ENCODE measurements at regions not wholly inside any gene's neighbourhood (a gene's known extent, or its start where the extent isn't known, plus 50 kb on each side); places are given as distances from the start of the nearest gene placed in this dataset.
A peak's percentile ranks its signal among the peaks of the same experiment; 100 is the strongest.
"Not testable (repeated sequence)": the region's sequence is repeated elsewhere in the genome, so short reads cannot be mapped to it uniquely, and the experiment has no call there.

DNA sequence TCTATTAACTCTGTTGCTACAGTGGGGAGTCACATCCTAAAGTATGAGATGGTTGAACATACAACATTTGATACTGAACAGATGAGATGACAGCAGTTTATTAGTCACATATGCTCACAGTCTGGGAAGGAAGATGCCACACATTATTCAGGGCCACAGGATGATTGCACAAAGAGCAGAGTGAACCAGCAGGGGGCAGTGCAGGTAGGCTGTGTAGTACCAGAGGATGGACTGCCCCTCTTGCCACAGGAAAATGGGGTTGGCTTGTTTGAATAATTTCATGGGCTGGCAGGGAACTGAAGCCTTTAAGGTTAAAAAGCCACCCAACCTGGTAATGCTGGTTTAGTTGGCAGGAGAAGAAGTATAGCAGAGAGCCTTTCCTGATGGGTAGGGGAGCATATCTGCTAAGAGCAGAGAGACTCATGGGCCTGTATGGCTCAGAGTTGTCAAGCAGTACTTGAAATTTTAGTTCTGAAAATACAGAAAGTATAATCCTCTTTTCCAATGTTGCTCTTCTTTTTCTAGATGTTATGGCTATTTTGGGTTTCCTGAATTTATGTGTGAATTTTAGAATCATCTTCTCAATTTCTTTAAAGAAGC, 180.4 kb upstream of the B3GAT1 start:
- DNase-seq (ENCODE audit: low read depth in 4 of 4, low spot score in 3 of 4): no peak

DNA sequence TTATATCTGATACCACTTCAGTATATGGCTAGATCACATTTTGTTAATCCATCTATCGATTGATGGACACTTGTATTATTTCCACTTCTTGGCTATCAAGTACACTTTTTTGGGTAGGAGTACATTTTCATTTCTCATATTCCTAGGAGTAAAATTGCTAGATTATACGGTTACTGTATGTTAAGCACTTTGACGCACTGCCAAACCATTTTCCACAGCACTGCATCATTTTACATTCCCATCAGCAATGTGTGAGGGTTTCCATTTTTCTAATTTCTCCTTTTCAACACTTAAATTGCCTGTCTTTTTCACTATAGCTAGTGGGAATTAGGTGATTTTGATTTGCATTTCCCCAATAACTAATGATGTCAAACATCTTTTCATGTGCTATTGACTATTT, 179.3 kb upstream of the B3GAT1 start:
- no peak for DNase-seq (ENCODE audit: low read depth in 4 of 4, low spot score in 3 of 4)

DNA sequence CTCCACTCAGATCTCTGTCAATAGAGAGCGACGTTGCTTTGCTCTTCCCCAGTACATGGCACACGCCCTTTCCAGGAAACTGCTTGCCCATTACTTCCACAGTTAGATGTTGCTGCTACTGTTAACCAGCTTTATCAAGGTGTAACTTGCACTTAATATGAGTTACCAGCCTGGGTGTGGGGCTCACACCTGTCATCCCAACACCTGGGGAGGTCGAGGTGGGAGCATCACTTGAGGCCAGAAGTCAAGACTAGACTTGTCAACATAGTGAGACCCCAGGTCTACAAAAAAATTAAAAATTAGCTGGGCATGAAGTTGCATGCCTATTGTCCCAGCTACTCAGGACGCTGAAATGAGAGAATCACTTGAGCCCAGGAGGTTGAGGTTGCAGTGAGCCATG, 177.1 kb upstream of the B3GAT1 start:
- DNase-seq (ENCODE audit: low read depth in 4 of 4, low spot score in 3 of 4): no peak

DNA sequence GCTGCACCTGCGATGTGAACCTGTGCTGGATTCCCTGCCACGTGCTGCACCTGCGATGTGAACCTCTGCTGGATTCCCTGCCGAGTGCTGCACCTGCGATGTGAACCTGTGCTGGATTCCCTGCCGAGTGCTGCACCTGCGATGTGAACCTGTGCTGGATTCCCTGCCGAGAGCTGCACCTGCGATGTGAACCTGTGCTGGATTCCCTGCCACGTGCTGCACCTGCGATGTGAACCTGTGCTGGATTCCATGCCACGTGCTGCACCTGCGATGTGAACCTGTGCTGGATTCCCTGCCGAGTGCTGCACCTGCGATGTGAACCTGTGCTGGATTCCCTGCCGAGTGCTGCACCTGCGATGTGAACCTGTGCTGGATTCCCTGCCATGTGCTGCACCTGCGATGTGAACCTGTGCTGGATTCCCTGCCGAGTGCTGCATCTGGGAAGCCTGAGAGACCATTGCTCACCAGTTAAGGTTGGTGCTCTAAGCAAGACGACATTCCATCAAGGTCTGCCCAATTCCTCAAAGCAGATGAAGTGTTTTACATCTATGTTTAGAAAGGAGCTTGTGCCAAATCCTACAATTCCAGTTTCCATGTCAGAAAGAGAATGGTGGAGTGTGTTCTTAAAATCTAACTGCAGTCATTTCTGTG, 176.5 kb upstream of the B3GAT1 start:
- not testable (repeated sequence) for DNase-seq (ENCODE audit: low read depth in 4 of 4, low spot score in 3 of 4)

DNA sequence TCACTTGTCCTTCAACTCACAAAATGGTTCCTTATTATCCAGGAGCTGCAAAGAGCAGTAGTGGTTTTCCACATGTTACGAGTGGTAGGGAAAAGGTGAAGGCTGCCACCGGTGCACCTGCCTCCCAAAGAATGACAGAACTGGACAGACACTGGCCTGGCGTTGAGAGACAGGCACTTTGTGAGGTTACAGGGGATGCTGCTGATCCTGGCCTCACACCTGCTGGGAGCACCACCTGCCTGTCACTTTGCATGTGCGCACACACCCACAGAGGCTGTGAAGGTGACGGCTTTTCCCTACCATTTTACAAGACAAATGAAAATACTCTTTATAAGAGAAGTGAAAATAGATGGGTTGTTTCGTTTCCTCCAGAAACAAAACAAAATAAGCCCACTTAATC, 175.3 kb upstream of the B3GAT1 start:
- no peak for DNase-seq (ENCODE audit: low read depth in 4 of 4, low spot score in 3 of 4)

DNA sequence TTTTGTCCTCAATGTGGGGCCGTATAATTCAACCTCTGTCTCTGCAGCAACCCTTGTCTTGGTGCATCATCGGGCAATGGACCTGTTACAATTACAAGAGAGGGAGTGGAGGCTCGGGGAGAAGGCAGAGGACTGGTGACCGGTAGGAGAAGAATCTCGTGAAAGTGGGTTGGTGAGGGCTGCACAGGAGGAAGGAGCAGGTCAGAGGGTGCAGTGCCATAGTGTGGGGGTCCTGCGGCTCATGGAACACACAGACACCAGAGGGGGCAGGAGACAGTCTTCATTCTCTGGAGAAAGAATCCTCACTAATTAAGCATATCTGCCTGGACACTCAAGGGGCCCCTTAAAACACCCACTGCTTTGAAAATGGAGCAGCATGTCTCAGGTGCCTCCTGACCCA, 174.7 kb upstream of the B3GAT1 start:
- DNase-seq (ENCODE audit: low read depth in 4 of 4, low spot score in 3 of 4): no peak

DNA sequence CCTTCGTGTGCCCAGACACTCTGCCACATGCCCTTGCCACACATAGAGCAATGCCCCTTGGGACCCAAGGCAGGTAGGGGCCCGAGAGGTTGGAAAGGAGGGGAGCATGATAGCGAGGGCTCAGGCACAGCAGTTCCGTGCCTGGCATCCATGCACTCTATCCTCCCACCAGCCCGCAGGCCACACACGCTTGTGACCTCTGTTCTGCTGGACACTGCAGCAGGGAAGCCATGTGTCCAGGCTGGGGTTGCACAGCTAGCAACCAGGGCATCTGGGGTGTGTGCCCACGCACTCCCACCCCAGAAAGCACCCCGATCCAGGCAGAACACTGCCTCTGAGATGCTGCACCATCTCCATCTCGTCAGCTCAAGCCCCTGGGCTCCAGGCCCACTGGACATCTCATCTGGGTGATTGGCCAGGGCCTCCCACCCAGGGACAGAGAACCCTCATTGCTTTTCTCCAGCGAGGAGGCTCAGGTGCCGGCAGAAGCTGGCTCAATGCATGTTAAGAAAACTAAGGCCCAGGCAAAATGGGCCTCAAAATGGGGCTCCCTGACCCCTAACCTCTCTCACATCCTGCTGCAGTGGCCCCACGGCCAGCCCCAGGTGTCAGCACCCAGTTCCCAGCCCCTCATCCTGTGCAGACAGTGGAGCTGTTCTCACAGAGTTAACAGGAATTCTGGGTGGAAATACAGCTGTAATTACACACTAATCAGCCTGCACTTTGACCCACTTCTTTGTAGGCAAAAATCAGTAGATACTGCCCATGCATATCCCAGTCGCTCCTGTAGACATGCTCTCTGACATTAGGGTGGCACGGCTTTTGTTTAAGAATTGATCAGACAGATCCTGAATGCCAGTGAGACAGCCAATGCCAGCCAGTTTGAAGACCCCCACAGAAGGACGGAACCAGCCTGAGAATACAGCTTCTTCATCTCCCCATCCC, 173.9 kb upstream of the B3GAT1 start:
- no peak for DNase-seq (ENCODE audit: low read depth in 4 of 4, low spot score in 3 of 4)

DNA sequence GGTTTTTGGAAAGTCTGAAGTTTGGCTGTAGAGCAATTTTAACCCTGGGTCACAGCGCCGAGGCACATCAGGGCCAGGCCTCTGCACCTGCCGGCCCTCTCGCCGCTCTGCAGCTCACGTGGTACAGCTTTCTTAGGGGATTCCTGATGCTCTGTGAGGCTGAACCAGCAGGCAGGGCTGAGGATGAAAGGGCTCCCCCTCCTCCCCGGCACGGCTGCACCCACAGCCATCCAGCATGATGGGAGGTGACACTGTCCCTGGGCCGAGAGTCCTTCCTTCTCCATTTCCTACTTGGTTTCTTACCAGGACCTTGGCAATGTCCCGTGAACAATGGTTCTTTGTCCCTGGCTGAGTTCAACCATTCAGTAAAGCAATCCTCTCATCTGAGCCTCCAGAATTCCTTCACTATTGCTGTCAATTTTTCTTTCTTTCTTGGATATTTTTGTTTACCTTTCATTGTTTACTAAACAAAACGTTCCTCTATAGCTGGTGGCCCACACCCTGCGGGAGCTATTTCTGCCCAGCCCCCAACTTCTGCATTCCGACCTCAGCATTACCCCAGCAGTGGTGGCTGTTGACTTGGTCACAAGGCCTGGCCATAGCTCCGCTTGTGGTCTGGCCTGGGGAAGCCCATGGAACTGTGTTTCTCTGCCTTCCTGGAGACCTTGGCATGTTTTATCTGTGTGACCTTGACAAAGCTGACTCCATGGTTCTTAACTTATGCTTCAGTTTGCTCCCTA, 172.8 kb upstream of the B3GAT1 start:
- DNase-seq (ENCODE audit: low read depth in 4 of 4, low spot score in 3 of 4): peak in 2 of 4 donors; percentile 40 to 48

DNA sequence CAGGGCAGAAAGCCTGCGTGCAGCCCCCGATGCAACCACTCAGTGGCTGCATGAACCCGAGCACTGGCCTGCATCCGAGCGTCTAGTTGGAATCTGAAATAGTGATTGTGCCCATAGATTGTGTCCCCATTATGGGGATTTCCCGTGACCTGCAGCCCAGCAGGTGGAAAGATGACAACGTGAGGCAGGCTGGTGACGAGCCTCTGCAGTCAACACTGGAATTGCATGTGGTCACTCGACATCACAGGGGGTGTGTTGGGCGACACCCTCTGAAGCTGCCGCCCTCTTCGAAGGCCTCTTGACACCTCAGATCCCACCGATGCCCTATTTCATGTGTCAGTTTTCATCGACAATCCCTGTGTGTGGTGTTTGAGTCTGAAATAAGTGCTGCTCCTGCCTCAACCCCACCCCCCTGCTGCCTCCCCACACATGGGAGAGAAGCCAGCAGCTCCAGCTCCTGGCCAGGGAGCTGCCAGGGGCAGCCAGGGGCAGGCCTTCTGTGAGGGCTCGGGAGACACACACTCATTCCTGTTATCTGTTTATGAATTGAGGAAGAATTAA, 172.0 kb upstream of the B3GAT1 start:
- no peak for DNase-seq (ENCODE audit: low read depth in 4 of 4, low spot score in 3 of 4)

DNA sequence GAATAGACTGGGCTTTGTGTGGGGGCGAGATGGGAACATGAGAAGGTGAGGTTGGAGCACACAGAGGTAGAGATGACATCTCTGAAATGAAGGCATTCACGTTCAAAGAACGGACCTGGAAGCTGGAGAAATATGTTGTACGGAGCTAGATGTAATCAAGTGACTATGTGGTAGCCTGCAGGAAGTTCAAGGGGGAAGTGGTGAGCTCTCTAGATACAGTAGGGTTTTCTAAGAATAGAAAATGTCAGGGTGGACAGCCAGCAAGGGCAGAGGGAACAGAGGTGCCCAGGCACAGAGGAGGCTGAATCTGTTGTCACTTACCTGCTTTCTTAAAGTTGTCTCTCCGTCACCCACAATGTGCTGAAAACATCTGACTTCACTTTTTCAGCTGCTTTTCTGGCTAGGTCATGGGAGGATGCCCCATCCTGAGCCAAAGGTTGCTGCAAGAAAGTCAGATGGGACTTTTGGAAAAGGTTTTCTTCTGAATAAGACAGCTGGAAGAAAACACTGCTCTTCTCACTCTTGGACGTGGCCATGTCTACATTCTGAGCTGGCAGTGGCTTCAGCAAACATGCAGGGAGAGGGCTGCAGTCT, 171.5 kb upstream of the B3GAT1 start:
- DNase-seq (ENCODE audit: low read depth in 4 of 4, low spot score in 3 of 4): no peak

DNA sequence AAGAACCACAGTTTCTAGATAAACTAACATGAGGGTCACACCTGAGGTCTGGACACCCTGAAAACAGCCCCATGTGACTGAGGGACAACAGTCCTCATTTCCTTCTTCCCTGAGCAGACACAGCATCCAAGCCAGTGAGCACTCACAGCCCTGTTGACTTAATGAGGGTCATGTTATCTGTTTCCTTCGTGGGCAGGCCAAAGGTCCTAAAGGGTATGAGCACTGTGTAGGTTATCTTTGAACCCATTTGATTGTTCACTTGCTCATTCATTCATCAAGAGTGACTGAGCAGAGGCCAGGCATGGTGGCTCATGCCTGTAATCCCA, 170.7 kb upstream of the B3GAT1 start:
- no peak for DNase-seq (ENCODE audit: low read depth in 4 of 4, low spot score in 3 of 4)

DNA sequence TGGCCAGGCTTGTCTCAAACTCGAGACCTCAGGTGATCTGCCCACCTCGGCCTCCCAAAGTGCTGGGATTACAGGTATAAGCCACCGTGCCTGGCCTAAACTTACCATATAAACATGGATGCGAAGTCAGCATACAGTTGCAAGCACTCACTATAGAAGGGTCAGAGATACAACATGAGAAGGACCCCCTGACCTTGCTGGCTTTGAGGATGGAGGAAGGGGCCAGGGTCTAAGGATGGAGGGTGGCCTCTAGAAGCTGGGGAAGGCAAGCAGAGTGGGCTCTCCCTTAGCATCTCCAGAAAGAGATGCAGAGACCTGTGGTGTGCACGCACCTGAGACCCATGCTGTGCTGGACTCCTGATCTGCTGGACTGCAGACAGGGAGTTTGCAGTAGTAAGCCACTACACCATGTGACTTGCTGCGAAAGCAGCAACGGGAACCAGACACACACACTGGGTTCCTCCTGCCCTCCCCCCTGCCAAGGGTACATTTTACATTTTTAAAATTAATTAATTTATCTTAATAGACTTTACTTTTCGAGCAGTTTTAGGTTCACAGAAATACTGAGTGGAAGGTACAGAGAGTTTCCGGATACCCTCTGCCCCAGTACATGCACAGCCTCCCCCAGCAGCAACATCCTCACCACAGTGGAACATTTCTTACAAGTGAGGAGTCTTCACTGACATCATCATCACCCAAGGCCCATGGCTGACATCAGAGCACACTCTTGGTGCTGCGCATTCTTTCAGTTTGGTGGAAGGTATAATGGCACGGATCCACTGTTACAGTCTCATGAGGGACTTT, 170.1 kb upstream of the B3GAT1 start:
- DNase-seq (ENCODE audit: low read depth in 4 of 4, low spot score in 3 of 4): no peak

DNA sequence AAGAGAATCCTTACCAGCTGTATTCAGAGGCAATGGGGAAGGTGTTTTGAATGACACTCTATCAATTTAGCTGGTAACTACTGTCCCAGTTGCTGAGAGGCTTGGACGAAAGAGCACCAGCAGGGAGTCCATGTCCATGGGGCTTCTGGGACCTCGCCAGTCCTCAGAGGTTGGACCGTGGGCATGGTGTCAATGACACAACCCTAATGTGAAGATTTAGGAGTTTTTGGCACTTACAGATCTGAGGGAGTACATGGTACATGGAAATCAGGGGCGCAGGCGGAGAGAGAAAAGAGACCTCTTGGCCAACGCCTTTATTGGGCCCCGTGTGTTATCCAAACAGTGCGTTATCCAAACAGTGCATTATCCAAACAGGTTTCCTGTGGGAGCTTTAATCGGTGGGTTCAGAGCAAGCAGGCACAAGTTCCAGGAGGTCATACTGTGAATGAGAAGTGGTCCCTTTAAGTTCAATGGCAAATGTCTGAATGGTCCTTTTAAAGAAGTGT, 169.1 kb upstream of the B3GAT1 start:
- DNase-seq (ENCODE audit: low read depth in 4 of 4, low spot score in 3 of 4): no peak

DNA sequence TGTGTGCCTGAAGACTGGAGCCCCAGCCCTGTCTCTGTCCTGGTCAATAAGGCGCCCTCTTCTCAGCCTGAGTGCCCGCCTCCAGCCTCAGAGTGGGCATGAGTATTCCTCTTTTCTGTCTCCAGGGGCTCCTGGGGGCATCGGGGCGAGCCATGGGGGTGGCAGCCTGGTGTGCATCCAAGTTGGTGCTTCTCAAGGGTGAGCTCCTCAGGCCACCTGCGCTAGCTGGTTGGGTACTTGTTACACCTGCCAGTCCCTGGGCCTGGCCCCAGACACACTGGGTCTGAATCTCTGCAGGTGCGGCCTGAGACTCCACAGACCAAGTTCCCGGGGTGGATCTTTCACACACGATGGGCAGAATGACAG, 168.6 kb upstream of the B3GAT1 start:
- DNase-seq (ENCODE audit: low read depth in 4 of 4, low spot score in 3 of 4): no peak

DNA sequence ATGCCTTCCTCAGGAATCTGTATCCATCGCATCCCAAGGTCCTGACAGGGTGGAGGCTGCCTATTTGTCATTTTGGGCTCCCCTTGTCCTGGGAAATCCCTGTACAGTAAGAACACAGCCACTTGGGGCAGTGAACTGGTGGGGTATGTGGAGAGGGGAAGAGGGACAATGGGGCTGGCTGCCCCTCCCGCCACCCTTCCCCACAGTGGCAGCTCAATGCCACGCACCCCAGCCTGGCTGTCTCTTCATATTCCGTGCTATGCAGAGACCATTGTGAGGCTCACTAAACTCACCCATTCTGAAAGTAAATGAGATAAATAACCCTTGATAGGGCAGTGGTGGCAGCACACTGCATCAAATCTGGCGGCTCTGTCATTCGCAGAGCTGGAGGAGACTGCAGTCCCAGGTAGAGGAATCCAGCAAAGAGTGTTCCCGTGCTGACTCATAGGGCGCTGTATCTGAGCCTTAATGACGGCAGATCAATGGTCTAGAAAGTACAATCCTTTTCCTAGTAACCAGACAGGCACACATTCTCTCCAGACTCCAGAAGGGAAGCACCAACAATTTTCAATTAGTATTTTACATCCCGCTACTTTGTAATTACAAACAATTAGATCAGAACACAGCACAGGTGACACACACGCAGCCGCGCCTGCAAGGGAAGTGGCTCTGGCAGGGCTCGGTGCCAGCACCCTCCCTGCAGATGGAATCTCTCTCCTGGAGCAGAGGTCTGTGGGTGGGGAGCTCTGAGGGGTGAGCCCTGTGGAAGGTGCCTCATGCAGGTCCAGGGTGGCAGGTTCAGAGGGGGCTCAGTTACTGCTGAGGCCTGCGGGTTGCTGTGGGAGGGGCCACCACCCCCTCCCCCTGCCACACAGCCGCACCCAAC, 167.9 kb upstream of the B3GAT1 start:
- no peak for DNase-seq (ENCODE audit: low read depth in 4 of 4, low spot score in 3 of 4)

DNA sequence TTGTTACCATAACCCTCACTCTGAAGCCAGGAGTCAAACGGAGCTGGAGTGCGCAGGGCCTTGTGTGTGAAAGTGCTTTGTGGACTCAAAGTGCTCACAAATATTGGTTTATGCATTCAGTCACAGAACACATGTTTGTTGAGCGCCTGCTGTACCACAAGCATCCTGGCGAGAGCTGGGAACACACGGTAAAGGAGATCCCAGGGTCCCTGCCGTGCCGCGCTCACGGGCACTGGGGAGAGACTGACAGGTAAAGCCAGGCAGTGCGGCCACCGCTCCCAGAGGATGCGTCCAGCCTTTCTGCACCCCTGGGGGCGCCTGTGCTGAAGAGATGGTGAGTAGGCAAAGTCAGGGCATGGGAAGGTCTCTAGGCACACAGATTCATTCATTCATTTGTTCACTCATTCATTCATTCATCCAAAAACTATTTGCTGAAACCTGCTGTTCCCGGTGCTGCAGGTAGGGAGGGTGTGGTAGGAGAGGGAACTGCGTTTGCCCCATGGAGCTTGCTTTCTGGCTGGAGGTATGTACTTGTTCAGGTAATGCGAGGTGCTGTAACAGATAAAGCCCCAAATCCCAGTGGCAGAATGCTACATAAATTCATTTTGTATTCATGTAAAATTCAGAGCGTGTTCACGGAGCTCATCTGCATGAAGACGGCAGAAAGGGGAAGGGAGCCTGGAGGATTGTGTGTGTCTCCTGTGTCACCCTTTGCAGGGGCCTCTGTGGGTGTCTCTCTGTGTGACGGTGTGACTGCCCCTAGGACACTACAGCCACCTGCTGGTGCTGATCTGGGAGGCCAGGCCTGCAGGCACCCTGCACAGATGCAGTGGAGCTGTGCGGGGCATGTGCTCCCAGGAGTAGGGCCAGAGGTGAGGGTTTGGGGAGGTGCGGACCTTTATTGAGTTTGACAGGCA, 167.0 kb upstream of the B3GAT1 start:
- no peak for DNase-seq (ENCODE audit: low read depth in 4 of 4, low spot score in 3 of 4)

DNA sequence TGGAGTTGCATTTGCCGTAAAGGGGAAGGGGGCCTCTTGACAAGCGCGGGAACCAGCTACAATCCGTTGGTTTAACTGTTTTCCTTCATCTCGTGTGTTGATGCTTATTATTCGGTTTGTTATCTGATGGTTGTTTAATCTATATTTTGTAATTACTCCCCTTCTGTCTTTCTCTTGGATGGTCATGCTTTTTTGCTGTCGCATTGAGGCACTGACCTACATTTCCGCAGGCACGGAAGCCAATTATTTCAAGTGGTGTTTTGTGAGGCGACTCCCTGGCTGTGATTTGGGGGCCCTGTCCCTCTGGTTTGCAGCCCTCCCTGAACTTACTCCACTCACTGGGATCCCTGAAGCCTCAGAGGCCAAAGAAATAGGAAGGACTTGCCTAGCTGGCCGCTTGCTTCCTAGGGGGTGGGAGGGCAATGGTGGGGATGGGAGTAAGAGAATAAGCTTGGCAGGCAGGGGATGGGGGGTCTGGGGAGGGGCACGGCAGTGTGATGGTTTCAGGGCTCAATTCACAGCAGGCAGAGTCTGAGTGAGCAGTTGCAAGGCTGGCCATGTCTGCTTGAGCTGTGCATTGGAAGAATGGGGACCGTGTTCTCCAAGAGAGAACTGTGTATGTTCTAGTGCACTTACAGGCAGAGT, 165.8 kb upstream of the B3GAT1 start:
- no peak for DNase-seq (ENCODE audit: low read depth in 4 of 4, low spot score in 3 of 4)
